ENCODE measurements at regions not wholly inside any gene's neighbourhood (a gene's known extent, or its start where the extent isn't known, plus 50 kb on each side); places are given as distances from the start of the nearest gene placed in this dataset.
A peak's percentile ranks its signal among the peaks of the same experiment; 100 is the strongest.

GRCh38 chr7:19442016-19442785, 266.6 kb downstream of the POLR1F start:
- H3K4me3 ChIP-seq (ENCODE audit: control insufficient read depth, low read depth, low read length), result no peak overlapping the region
- DNase-seq (ENCODE audit: low read depth), result peak; percentile 48
- peak; percentile 80 for TF ChIP-seq CTCF (IDR thresholded peaks at IDR 0.05; ENCODE audit: control insufficient read depth, insufficient read depth, low read depth, low read length, missing control alignments)

GRCh38 chr7:19439517-19439916, 269.3 kb downstream of the POLR1F start:
- TF ChIP-seq CTCF (IDR thresholded peaks at IDR 0.05; ENCODE audit: control insufficient read depth, insufficient read depth, low read depth, low read length, missing control alignments), result no peak
- DNase-seq (ENCODE audit: low read depth), result no peak
- no peak overlapping the region for H3K4me3 ChIP-seq (ENCODE audit: control insufficient read depth, low read depth, low read length)

GRCh38 chr7:19437446-19437845, 271.4 kb downstream of the POLR1F start:
- no peak for DNase-seq (ENCODE audit: low read depth)
- no peak overlapping the region for H3K4me3 ChIP-seq (ENCODE audit: control insufficient read depth, low read depth, low read length)
- no peak for TF ChIP-seq CTCF (IDR thresholded peaks at IDR 0.05; ENCODE audit: control insufficient read depth, insufficient read depth, low read depth, low read length, missing control alignments)

- TF ChIP-seq CTCF (IDR thresholded peaks at IDR 0.05; ENCODE audit: control insufficient read depth, insufficient read depth, low read depth, low read length, missing control alignments), result no peak
- no peak for DNase-seq (ENCODE audit: low read depth)
- H3K4me3 ChIP-seq (ENCODE audit: control insufficient read depth, low read depth, low read length), result no peak overlapping the region
These were observed 280.9 kb downstream of the POLR1F start for GRCh38 chr7:19427944-19428343.

GRCh38 chr7:19421861-19422260, 276.6 kb upstream of the FERD3L start:
- no peak for TF ChIP-seq CTCF (IDR thresholded peaks at IDR 0.05; ENCODE audit: control insufficient read depth, insufficient read depth, low read depth, low read length, missing control alignments)
- H3K4me3 ChIP-seq (ENCODE audit: control insufficient read depth, low read depth, low read length), result no peak overlapping the region
- no peak for DNase-seq (ENCODE audit: low read depth)

- no peak overlapping the region for H3K4me3 ChIP-seq (ENCODE audit: control insufficient read depth, low read depth, low read length)
- TF ChIP-seq CTCF (IDR thresholded peaks at IDR 0.05; ENCODE audit: control insufficient read depth, insufficient read depth, low read depth, low read length, missing control alignments), result no peak
- no peak for DNase-seq (ENCODE audit: low read depth)
These were observed 272.0 kb upstream of the FERD3L start for GRCh38 chr7:19417231-19417630.
